Erythroblast (primary cell): ENCODE measurements at regions not wholly inside any gene's neighbourhood (a gene's known extent, or its start where the extent isn't known, plus 50 kb on each side); places are given as distances from the start of the nearest gene placed in this dataset.

Experiments
- GATA1 ChIP-seq: IDR thresholded peaks from 2 replicates; pipeline ENCODE4 v1.6.1; 2011; ENCODE audit warnings: low read depth, mild to moderate bottlenecking, control low read depth, low read length, moderate library complexity
- POLR2A ChIP-seq: IDR thresholded peaks from 2 replicates; pipeline ENCODE4 v1.6.1; 2011; ENCODE audit warnings: mild to moderate bottlenecking, low read length

GRCh38 chr6:92827104-92827503 lies 592.3 kb downstream of the EPHA7 start:
- TF ChIP-seq POLR2A: no peak
- no peak for TF ChIP-seq GATA1
